ENCODE measurements at regions not wholly inside any gene's neighbourhood (a gene's known extent, or its start where the extent isn't known, plus 50 kb on each side); places are given as distances from the start of the nearest gene placed in this dataset.

DNA sequence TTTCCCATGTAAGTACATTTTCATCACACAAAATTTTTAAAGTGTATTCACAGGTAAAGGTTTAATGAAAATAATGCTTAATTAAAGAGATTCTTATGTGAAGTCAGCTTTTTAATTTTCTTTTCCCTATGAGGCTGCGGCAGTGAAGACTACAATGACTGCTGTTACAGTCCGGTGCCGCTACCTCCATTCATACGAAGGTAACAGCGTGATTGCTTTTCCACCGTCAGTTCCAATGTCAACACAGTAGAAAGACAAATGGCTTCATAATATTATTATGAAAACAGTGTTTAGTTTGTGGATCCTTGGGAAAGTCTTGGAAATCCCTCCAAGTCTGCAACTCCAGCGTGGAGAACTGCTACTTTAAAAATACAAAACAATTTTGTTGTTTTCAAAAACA is 254.9 kb upstream of the NRIP1 start:
- H3K4me3 ChIP-seq, result no peak overlapping the region
- WGBS, 2 donors, result 71 to 74% methylated on average over 7 of the region's 7 CpGs
- no peak for TF ChIP-seq CTCF (IDR thresholded peaks at IDR 0.05)
- no peak for TF ChIP-seq EP300 (IDR thresholded peaks at IDR 0.05)
- no peak for TF ChIP-seq POLR2A (IDR thresholded peaks at IDR 0.05)
- TF ChIP-seq POLR2AphosphoS5 (IDR thresholded peaks at IDR 0.05), result no peak
- no peaks in the 10 kb centered on the region for H3K9me3 ChIP-seq
- no peak overlapping the region for H3K27ac ChIP-seq
- no peaks in the 10 kb centered on the region for H3K4me1 ChIP-seq
- DNase-seq (no peak), ATAC-seq (ENCODE audit: low FRiP score in 2 of 2) (no peak)
- no peaks in the 10 kb centered on the region for H3K27me3 ChIP-seq
- H3K36me3 ChIP-seq, result no peaks in the 10 kb centered on the region

GRCh38 chr21:15324542-15324941 is 259.7 kb upstream of the NRIP1 start:
- TF ChIP-seq POLR2A (IDR thresholded peaks at IDR 0.05) (no peak), POLR2AphosphoS5 (IDR thresholded peaks at IDR 0.05) (no peak)
- whole genome bisulfite sequencing, 2 donors, result 65 to 74% methylated on average over 2 of the region's 2 CpGs
- H3K27me3 ChIP-seq, result no peaks in the 10 kb centered on the region

GRCh38 chr21:15326032-15326867 is 261.4 kb upstream of the NRIP1 start:
- H3K27ac ChIP-seq, result no peak overlapping the region
- no peaks in the 10 kb centered on the region for H3K27me3 ChIP-seq
- peak; percentile 16 to 43 for ATAC-seq (ENCODE audit: low FRiP score in 2 of 2)
- peaks cover 0 to 7% (median 2%) of the 10 kb centered on the region in 4 donors for H3K9me3 ChIP-seq
- H3K36me3 ChIP-seq, result no peaks in the 10 kb centered on the region
- H3K4me3 ChIP-seq, result no peak overlapping the region
- WGBS, 2 donors, result 80 to 89% methylated on average over 6 to 9 of the region's 9 CpGs
- peak in 1 of 2 donors; percentile 41 for DNase-seq
- TF ChIP-seq CTCF (IDR thresholded peaks at IDR 0.05), result no peak
- TF ChIP-seq EP300 (IDR thresholded peaks at IDR 0.05), result no peak
- no peak for TF ChIP-seq POLR2AphosphoS5 (IDR thresholded peaks at IDR 0.05)
- TF ChIP-seq POLR2A (IDR thresholded peaks at IDR 0.05), result no peak
- H3K4me1 ChIP-seq, result no peaks in the 10 kb centered on the region

More at GRCh38 chr21:15324542-15324941, 259.7 kb upstream of the NRIP1 start:
- Histone ChIP-seq H3K4me1 (no peaks in the 10 kb centered on the region), H3K9me3 (peaks cover 0 to 7% (median 0%) of the 10 kb centered on the region in 4 donors), H3K4me3 (no peak overlapping the region), H3K36me3 (no peaks in the 10 kb centered on the region), H3K27ac (no peak overlapping the region)
- DNase-seq, result no peak
- ATAC-seq (ENCODE audit: low FRiP score in 2 of 2), result no peak

GRCh38 chr21:15327637-15328265 is 263.0 kb upstream of the NRIP1 start:
- Histone ChIP-seq H3K9me3 (peaks cover 0 to 7% (median 2%) of the 10 kb centered on the region in 4 donors), H3K36me3 (no peaks in the 10 kb centered on the region), H3K4me1 (no peaks in the 10 kb centered on the region), H3K27ac (no peak overlapping the region), H3K27me3 (no peaks in the 10 kb centered on the region), H3K4me3 (no peak overlapping the region)
- no peak for ATAC-seq (ENCODE audit: low FRiP score in 2 of 2)
- TF ChIP-seq POLR2AphosphoS5 (IDR thresholded peaks at IDR 0.05) (no peak), EP300 (IDR thresholded peaks at IDR 0.05) (no peak), POLR2A (IDR thresholded peaks at IDR 0.05) (no peak), CTCF (IDR thresholded peaks at IDR 0.05) (no peak)
- DNase-seq, result no peak
- WGBS, 2 donors, result 73 to 98% methylated on average over 2 of the region's 2 CpGs

GRCh38 chr21:15329191-15329590 is 264.4 kb upstream of the NRIP1 start:
- Histone ChIP-seq H3K9me3 (peaks cover 0 to 7% (median 2%) of the 10 kb centered on the region in 4 donors), H3K36me3 (no peaks in the 10 kb centered on the region), H3K27me3 (no peaks in the 10 kb centered on the region), H3K4me1 (no peaks in the 10 kb centered on the region), H3K4me3 (no peak overlapping the region), H3K27ac (no peak overlapping the region)
- WGBS, 2 donors, result 76 to 86% methylated on average over 2 of the region's 2 CpGs
- no peak for TF ChIP-seq POLR2AphosphoS5 (IDR thresholded peaks at IDR 0.05)
- no peak for TF ChIP-seq CTCF (IDR thresholded peaks at IDR 0.05)
- no peak for TF ChIP-seq POLR2A (IDR thresholded peaks at IDR 0.05)
- no peak for DNase-seq
- no peak for ATAC-seq (ENCODE audit: low FRiP score in 2 of 2)
